Vagina (tissue), 2 donors: ENCODE measurements at regions not wholly inside any gene's neighbourhood (a gene's known extent, or its start where the extent isn't known, plus 50 kb on each side); places are given as distances from the start of the nearest gene placed in this dataset.

ENCODE experiments used
- POLR2A ChIP-seq, 2 donors: fragments of 450-650 bp; IDR thresholded peaks; one replicate each; pipeline ENCODE4 v1.6.1; 2017; ENCODE audit warnings: antibody characterized with exemption in 2 of 2, mild to moderate bottlenecking in 2 of 2, moderate library complexity in 2 of 2
- TF ChIP-seq, protein P1 (sequence below), 3 experiments: fragments of 450-650 bp in 2 of 3; fragments of 200-600 bp in 1 of 3; sonication (generic) in 1 of 3; IDR thresholded peaks; one replicate each; pipeline ENCODE4 v1.5.1; 2017 to 2019; ENCODE audit warnings: antibody characterized with exemption in 3 of 3, mild to moderate bottlenecking in 2 of 3, moderate library complexity in 2 of 3

GRCh38 chr12:61757831-61758505 is 502.2 kb upstream of the USP15 start:
- TF ChIP-seq, protein P1, sequence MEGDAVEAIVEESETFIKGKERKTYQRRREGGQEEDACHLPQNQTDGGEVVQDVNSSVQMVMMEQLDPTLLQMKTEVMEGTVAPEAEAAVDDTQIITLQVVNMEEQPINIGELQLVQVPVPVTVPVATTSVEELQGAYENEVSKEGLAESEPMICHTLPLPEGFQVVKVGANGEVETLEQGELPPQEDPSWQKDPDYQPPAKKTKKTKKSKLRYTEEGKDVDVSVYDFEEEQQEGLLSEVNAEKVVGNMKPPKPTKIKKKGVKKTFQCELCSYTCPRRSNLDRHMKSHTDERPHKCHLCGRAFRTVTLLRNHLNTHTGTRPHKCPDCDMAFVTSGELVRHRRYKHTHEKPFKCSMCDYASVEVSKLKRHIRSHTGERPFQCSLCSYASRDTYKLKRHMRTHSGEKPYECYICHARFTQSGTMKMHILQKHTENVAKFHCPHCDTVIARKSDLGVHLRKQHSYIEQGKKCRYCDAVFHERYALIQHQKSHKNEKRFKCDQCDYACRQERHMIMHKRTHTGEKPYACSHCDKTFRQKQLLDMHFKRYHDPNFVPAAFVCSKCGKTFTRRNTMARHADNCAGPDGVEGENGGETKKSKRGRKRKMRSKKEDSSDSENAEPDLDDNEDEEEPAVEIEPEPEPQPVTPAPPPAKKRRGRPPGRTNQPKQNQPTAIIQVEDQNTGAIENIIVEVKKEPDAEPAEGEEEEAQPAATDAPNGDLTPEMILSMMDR (IDR thresholded peaks at IDR 0.05): no peak
- no peak for TF ChIP-seq POLR2A (IDR thresholded peaks at IDR 0.05)
